Mesenchymal stem cell (in vitro differentiated cells and primary cell): ENCODE measurements at regions not wholly inside any gene's neighbourhood (a gene's known extent, or its start where the extent isn't known, plus 50 kb on each side); places are given as distances from the start of the nearest gene placed in this dataset.

Experiments used
- DNase-seq: peaks from one replicate; pipeline ENCODE4 v3.0.0-alpha.2; 2013
- H2AFZ ChIP-seq: one replicate; pipeline ENCODE4 v1.6.1; 2013; ENCODE audit warnings: low read depth, mild to moderate bottlenecking, control low read depth, inconsistent platforms, low read length, moderate library complexity
- H2AK5ac ChIP-seq: 2 replicates; pipeline ENCODE4 v1.6.1; 2013; ENCODE audit warnings: low read length, moderate library complexity, mild to moderate bottlenecking, inconsistent platforms; ENCODE audit not compliant: severe bottlenecking
- H2BK120ac ChIP-seq: one replicate; pipeline ENCODE4 v1.6.1; 2013; ENCODE audit warnings: low read depth, mild to moderate bottlenecking, inconsistent platforms, low read length, moderate library complexity
- H2BK12ac ChIP-seq, 2 experiments: one replicate each; pipeline ENCODE4 v1.6.1; 2013; ENCODE audit warnings: inconsistent platforms in 2 of 2, low read length in 2 of 2, mild to moderate bottlenecking in 2 of 2, moderate library complexity in 2 of 2, control low read depth in 1 of 2
- H2BK15ac ChIP-seq: one replicate; pipeline ENCODE4 v1.6.1; 2013; ENCODE audit warnings: mild to moderate bottlenecking, low read depth, inconsistent platforms; ENCODE audit not compliant: poor library complexity, severe bottlenecking
- H2BK5ac ChIP-seq: 2 replicates; pipeline ENCODE4 v1.6.1; 2013; ENCODE audit warnings: low read depth, mild to moderate bottlenecking, low read length, control low read depth, inconsistent platforms; ENCODE audit not compliant: poor library complexity, severe bottlenecking
- H3K14ac ChIP-seq, 2 experiments: one replicate each; pipeline ENCODE4 v1.6.1; 2013; ENCODE audit warnings: inconsistent platforms in 2 of 2, low read length in 2 of 2, control low read depth in 1 of 2, mild to moderate bottlenecking in 1 of 2, moderate library complexity in 1 of 2
- H3K18ac ChIP-seq, 2 experiments: one replicate each; pipeline ENCODE4 v1.6.1; 2013; ENCODE audit warnings: inconsistent platforms in 2 of 2, low read length in 2 of 2, control low read depth in 1 of 2, low read depth in 1 of 2, mild to moderate bottlenecking in 1 of 2
- H3K23ac ChIP-seq, 2 experiments: one replicate each; pipeline ENCODE4 v1.6.1; 2013; ENCODE audit warnings: inconsistent platforms in 2 of 2, low read length in 2 of 2, mild to moderate bottlenecking in 2 of 2, moderate library complexity in 2 of 2, control low read depth in 1 of 2
- H3K27ac ChIP-seq: 2 replicates; pipeline ENCODE4 v1.5.1; 2013; ENCODE audit warnings: mild to moderate bottlenecking, moderate library complexity, low read length, control low read depth, inconsistent platforms; ENCODE audit not compliant: poor library complexity, severe bottlenecking
- H3K27me3 ChIP-seq, 2 experiments: 2 replicates each; pipeline versions ENCODE4 v1.6.1 to v1.7.0; 2013; ENCODE audit warnings: low read length in 2 of 2, mild to moderate bottlenecking in 2 of 2, moderate library complexity in 2 of 2, control low read depth in 1 of 2, inconsistent platforms in 1 of 2; ENCODE audit not compliant: control insufficient read depth in 1 of 2, insufficient read depth in 1 of 2
- H3K36me3 ChIP-seq, 2 experiments: 2 replicates each; pipeline versions ENCODE4 v1.6.1 to v1.7.0; 2013; ENCODE audit warnings: low read length in 2 of 2, control low read depth in 1 of 2, inconsistent platforms in 1 of 2, low read depth in 1 of 2, mild to moderate bottlenecking in 1 of 2; ENCODE audit not compliant: insufficient read depth in 2 of 2, control insufficient read depth in 1 of 2
- H3K4ac ChIP-seq, 2 experiments: one replicate each; pipeline ENCODE4 v1.6.1; 2013; ENCODE audit warnings: inconsistent platforms in 2 of 2, low read length in 2 of 2, mild to moderate bottlenecking in 2 of 2, moderate library complexity in 2 of 2, control low read depth in 1 of 2, low read depth in 1 of 2
- H3K4me1 ChIP-seq: 2 replicates; pipeline ENCODE4 v1.6.1; 2013; ENCODE audit warnings: low read depth, low read length, control low read depth; ENCODE audit not compliant: control insufficient read depth, insufficient read depth
- H3K4me2 ChIP-seq: 2 replicates; pipeline ENCODE4 v1.6.1; 2013; ENCODE audit warnings: low read length, mild to moderate bottlenecking, inconsistent platforms; ENCODE audit not compliant: poor library complexity, severe bottlenecking
- H3K4me3 ChIP-seq, 2 experiments: 2 replicates each; pipeline versions ENCODE4 v1.5.1 to v1.7.0; 2013; ENCODE audit warnings: low read length in 2 of 2, mild to moderate bottlenecking in 2 of 2, control low read depth in 1 of 2, low read depth in 1 of 2; ENCODE audit not compliant: insufficient read depth in 1 of 2
- H3K79me1 ChIP-seq: replicated peaks from 2 replicates; pipeline ENCODE4 v1.6.1; 2013; ENCODE audit warnings: mild to moderate bottlenecking, control low read depth, low read length, inconsistent platforms; ENCODE audit not compliant: poor library complexity, severe bottlenecking
- H3K9ac ChIP-seq: 2 replicates; pipeline ENCODE4 v1.7.0; 2013; ENCODE audit warnings: mild to moderate bottlenecking, low read length, moderate library complexity
- H3K9me3 ChIP-seq: 2 replicates; pipeline ENCODE4 v1.7.0; 2013; ENCODE audit warnings: mild to moderate bottlenecking, low read length; ENCODE audit not compliant: control insufficient read depth
- H4K8ac ChIP-seq: one replicate; pipeline ENCODE4 v1.6.1; 2013; ENCODE audit warnings: inconsistent platforms, mild to moderate bottlenecking, low read length, moderate library complexity
- H4K91ac ChIP-seq: one replicate; pipeline ENCODE4 v1.6.1; 2013; ENCODE audit warnings: mild to moderate bottlenecking, low read length, inconsistent platforms
- WGBS: methylation state at CpG from one replicate; pipeline ENCODE4 v1.1.7; 2013; ENCODE audit warnings: mixed read lengths; 5-methylcytosine and 5-hydroxymethylcytosine counted together

DNA sequence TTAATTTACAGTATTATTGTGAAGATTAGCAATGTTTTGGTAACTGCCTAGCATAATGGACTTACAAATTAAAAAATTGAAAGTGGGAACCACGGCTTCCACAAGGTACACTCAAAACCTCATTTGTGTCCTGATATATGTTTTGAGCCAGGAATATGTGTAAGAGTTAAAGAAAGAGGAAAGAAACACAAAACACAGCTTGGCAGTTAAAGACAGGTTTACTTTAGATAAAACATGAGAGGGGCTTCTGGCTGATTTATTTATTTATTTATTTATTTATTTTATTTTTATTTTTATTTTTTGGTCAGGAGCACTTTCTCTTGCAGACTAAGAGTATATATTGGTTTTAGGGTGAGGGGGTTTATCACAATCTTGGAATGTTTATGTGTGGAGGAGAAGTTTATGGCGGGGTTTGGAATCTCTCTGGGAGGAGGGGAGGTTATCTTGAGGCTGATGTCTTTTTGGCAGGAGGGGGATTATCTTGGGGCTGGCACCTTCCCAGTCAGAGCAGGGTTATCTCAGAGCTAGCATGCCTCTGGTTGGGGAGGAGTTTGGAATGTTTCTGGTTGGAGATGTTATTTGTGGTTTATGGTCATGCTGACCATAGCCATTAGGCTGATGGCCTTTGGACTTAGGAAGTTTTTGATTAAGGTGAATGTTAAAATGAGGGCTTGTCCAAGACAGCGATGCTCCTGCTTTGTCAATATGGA is 436.7 kb downstream of the DAD1 start:
- Histone ChIP-seq H3K27ac (no peak overlapping the region), H2AK5ac (no peak overlapping the region), H3K36me3 (no peaks in the 10 kb centered on the region), H4K91ac (no peak overlapping the region), H3K4me1 (no peaks in the 10 kb centered on the region), H3K18ac (no peak overlapping the region), H2BK120ac (no peak overlapping the region), H2BK15ac (no peak overlapping the region), H2AFZ (no peak overlapping the region), H4K8ac (no peak overlapping the region), H3K23ac (no peak overlapping the region), H3K9ac (no peak overlapping the region), H3K27me3 (peaks cover 15 to 34% of the 10 kb centered on the region in 2 experiments), H3K4ac (no peak overlapping the region), H3K14ac (no peak overlapping the region), H3K9me3 (no peaks in the 10 kb centered on the region), H3K4me3 (no peak overlapping the region), H3K4me2 (no peak overlapping the region), H2BK12ac (no peak overlapping the region), H2BK5ac (no peak overlapping the region), H3K79me1 (no peaks in the 10 kb centered on the region)
- WGBS: 67% methylated on average over 3 of the region's 3 CpGs
- no peak for DNase-seq

DNA sequence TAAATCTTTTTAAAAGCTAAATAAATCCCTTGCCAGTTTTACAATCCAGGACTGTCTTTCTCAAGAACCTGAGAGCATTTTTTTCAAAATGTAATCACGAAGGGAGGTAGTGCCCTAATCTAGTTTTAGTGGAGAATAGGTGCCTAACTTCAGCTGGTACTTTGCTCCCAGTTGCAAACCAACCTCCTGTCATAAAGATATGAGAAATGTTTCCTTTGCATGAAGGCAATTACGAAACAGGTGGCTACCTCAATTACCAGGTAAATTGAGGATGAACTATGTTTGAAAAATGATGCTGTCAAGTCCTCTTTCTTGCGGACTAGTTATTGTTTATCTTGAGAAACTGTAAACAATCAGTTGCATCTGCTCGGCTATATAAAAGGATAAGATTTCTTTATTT is 437.9 kb downstream of the DAD1 start:
- no peak overlapping the region for H3K4me3 ChIP-seq
- no peak overlapping the region for H2BK12ac ChIP-seq
- no peak overlapping the region for H2BK120ac ChIP-seq
- H3K9ac ChIP-seq: no peak overlapping the region
- 67% methylated on average over 4 of the region's 4 CpGs for WGBS
- no peak overlapping the region for H3K4me2 ChIP-seq
- no peak for DNase-seq
- no peak overlapping the region for H2AFZ ChIP-seq
- peaks cover 15 to 33% of the 10 kb centered on the region in 2 experiments for H3K27me3 ChIP-seq
- no peaks in the 10 kb centered on the region for H3K9me3 ChIP-seq
- H3K18ac ChIP-seq: no peak overlapping the region
- H2BK5ac ChIP-seq: no peak overlapping the region
- H3K36me3 ChIP-seq: no peaks in the 10 kb centered on the region
- no peak overlapping the region for H4K91ac ChIP-seq
- no peaks in the 10 kb centered on the region for H3K79me1 ChIP-seq
- no peak overlapping the region for H2BK15ac ChIP-seq
- no peak overlapping the region for H3K23ac ChIP-seq
- H4K8ac ChIP-seq: no peak overlapping the region
- no peak overlapping the region for H3K27ac ChIP-seq
- no peaks in the 10 kb centered on the region for H3K4me1 ChIP-seq
- no peak overlapping the region for H3K14ac ChIP-seq
- no peak overlapping the region for H3K4ac ChIP-seq
- H2AK5ac ChIP-seq: no peak overlapping the region

DNA sequence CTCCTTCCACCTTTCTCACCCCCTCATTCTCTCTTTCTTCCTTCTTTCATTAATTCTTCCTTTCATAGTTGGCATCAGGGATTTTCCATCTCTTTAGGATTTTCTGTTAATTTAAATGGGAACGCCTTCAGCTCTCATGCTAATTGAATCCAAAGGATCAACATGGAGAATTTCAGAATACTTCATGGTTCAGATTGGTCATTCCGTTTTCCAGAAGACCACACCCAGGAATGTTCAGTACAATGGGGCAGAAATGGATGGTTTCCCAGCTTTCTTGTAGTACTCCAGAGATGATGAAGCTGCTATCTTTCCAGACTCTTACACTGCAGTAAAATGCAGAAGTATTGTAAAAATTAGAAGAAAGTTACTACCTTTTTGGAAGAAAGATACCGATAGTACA is 440.0 kb downstream of the DAD1 start:
- WGBS: 100% methylated on average over 2 of the region's 3 CpGs
- Histone ChIP-seq H3K9ac (no peak overlapping the region), H2BK5ac (no peak overlapping the region), H3K4me3 (no peak overlapping the region), H2AFZ (no peak overlapping the region), H3K9me3 (no peaks in the 10 kb centered on the region), H3K4ac (no peak overlapping the region), H4K8ac (no peak overlapping the region), H2BK12ac (no peak overlapping the region), H3K4me2 (no peak overlapping the region), H3K14ac (no peak overlapping the region), H3K4me1 (no peaks in the 10 kb centered on the region), H3K27ac (no peak overlapping the region), H3K18ac (no peak overlapping the region), H3K36me3 (no peaks in the 10 kb centered on the region), H2AK5ac (no peak overlapping the region), H3K79me1 (no peaks in the 10 kb centered on the region), H4K91ac (no peak overlapping the region), H3K27me3 (peaks cover 15 to 27% of the 10 kb centered on the region in 2 experiments), H3K23ac (no peak overlapping the region), H2BK120ac (no peak overlapping the region), H2BK15ac (no peak overlapping the region)
- no peak for DNase-seq

DNA sequence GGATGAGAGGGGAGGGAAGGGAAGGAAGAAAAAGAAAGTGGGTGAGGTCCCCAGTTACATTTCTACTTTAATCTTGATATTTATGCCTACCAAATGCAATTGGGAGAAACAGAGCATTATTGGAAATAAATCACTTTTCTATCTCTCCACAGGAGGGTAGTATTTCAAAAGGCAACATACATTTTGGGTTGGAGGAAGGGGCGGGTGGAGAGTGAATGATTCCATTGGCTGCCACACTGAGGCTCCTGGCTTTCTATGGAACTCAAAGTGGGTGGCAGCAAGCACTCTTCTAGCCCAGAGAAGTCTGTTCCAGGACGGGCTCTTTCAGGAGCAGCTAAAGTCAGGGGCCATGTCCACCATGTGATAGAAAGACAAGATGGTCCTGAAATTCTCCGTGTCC is 441.3 kb downstream of the DAD1 start:
- Histone ChIP-seq H3K27ac (no peak overlapping the region), H3K23ac (no peak overlapping the region), H3K14ac (no peak overlapping the region), H3K4ac (no peak overlapping the region), H2BK12ac (no peak overlapping the region), H4K91ac (no peak overlapping the region), H3K4me2 (no peak overlapping the region), H3K27me3 (peaks cover 15 to 27% of the 10 kb centered on the region in 2 experiments), H3K36me3 (no peaks in the 10 kb centered on the region), H2BK120ac (no peak overlapping the region), H2BK15ac (no peak overlapping the region), H2AK5ac (no peak overlapping the region), H2AFZ (no peak overlapping the region), H2BK5ac (no peak overlapping the region), H3K4me3 (no peak overlapping the region), H3K9ac (no peak overlapping the region), H3K9me3 (no peaks in the 10 kb centered on the region), H4K8ac (no peak overlapping the region), H3K18ac (no peak overlapping the region), H3K4me1 (no peaks in the 10 kb centered on the region), H3K79me1 (no peaks in the 10 kb centered on the region)
- WGBS: 83% methylated on average over 3 of the region's 3 CpGs
- DNase-seq: no peak
